Ovary (tissue), 7 donors: ENCODE measurements at regions not wholly inside any gene's neighbourhood (a gene's known extent, or its start where the extent isn't known, plus 50 kb on each side); places are given as distances from the start of the nearest gene placed in this dataset.

Experiments
- DNase-seq, 5 donors: peaks; one replicate each; pipeline ENCODE4 v3.0.0-alpha.2; 2019 to 2020
- H3K27ac ChIP-seq, 2 donors: fragments of 200-600 bp; one replicate each; pipeline versions ENCODE4 v1.5.1 to v1.8.0; 2019 to 2022
- H3K27me3 ChIP-seq: fragments of 200-600 bp; one replicate; pipeline ENCODE4 v1.8.0; 2022
- H3K36me3 ChIP-seq: fragments of 200-600 bp; sonication (generic); one replicate; pipeline ENCODE4 v1.5.1; 2019
- H3K4me1 ChIP-seq: one replicate; pipeline ENCODE4 v1.8.1; 2013; ENCODE audit warnings: mild to moderate bottlenecking, moderate library complexity; ENCODE audit not compliant: insufficient read depth
- H3K4me3 ChIP-seq: fragments of 200-600 bp; sonication (generic); one replicate; pipeline ENCODE4 v1.5.1; 2017
- H3K9me3 ChIP-seq, 2 donors: fragments of 200-600 bp in 1 of 2; sonication (generic) in 1 of 2; one replicate each; pipeline versions ENCODE4 v1.5.1 to v1.8.1; 2013 to 2019; ENCODE audit warnings: mild to moderate bottlenecking in 1 of 2, moderate library complexity in 1 of 2
- EP300 ChIP-seq: sonication (generic); formaldehyde crosslinking; IDR thresholded peaks from one replicate; pipeline ENCODE4 v1.6.1; 2017; ENCODE audit warnings: antibody characterized with exemption
- POLR2A ChIP-seq: fragments of 450-650 bp; IDR thresholded peaks from one replicate; pipeline ENCODE4 v1.6.1; 2017; ENCODE audit warnings: antibody characterized with exemption, mild to moderate bottlenecking, moderate library complexity
- WGBS, 3 donors: extraction: QIAGEN DNeasy Blood & Tissue Kit in 1 of 3; methylation state at CpG; one replicate each; pipeline versions ENCODE4 v1.1.5 to v1.1.7; 2013 to 2017; 5-methylcytosine and 5-hydroxymethylcytosine counted together
- intact Hi-C, 4 donors: fragments of 100-400 bp; cut with DNase I; formaldehyde crosslinking; loops; one replicate each; pipeline versions ENCODE4 v1.11.0 to v1.15.1; 2022 to 2023
- TF ChIP-seq, protein P1 (sequence below), 3 donors: fragments of 450-650 bp in 2 of 3; fragments of 200-600 bp in 1 of 3; IDR thresholded peaks; one replicate each; pipeline versions ENCODE4 v1.5.1 to v1.8.0; 2016 to 2022; ENCODE audit warnings: antibody characterized with exemption in 3 of 3, mild to moderate bottlenecking in 1 of 3
- donor health status: DM: no; HTN: no; CAD: no; lungs with moderate emphysema.
- donor health status: DM: no; HTN: no; CAD: no.
- donor health status: Bipolar disorder and iron deficiency.
- donor health status: DM: no; HTN: no; CAD: no.
- donor health status: DM: yes; HTN: yes; CAD: no.

DNA sequence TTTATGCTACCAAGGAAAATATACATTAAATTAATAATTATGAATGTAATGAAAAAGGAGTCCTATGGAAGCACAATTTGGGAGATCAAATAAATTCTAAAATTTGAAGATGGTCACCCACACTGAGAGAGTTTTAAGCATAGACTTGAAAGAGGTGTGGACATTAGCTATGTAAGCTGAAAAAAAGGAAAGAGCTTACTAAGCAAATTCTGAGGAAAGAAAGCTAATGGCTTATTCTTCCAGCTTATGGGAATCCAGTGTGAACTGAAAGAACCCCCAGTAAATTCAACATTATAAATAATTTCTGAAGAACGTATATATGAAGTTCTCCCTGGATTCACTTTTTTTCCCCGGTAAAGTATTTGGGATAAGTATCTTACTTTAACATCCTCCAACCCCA, 78.2 kb upstream of the GUCY1A1 start:
- no peak for DNase-seq
- WGBS, 3 donors: 94 to 96% (median 95%) methylated on average over 2 of the region's 2 CpGs
- no peaks in the 10 kb centered on the region for H3K27me3 ChIP-seq
- H3K36me3 ChIP-seq: no peaks in the 10 kb centered on the region
- no peaks in the 10 kb centered on the region for H3K4me1 ChIP-seq
- TF ChIP-seq, protein P1, sequence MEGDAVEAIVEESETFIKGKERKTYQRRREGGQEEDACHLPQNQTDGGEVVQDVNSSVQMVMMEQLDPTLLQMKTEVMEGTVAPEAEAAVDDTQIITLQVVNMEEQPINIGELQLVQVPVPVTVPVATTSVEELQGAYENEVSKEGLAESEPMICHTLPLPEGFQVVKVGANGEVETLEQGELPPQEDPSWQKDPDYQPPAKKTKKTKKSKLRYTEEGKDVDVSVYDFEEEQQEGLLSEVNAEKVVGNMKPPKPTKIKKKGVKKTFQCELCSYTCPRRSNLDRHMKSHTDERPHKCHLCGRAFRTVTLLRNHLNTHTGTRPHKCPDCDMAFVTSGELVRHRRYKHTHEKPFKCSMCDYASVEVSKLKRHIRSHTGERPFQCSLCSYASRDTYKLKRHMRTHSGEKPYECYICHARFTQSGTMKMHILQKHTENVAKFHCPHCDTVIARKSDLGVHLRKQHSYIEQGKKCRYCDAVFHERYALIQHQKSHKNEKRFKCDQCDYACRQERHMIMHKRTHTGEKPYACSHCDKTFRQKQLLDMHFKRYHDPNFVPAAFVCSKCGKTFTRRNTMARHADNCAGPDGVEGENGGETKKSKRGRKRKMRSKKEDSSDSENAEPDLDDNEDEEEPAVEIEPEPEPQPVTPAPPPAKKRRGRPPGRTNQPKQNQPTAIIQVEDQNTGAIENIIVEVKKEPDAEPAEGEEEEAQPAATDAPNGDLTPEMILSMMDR (IDR thresholded peaks at IDR 0.05): no peak
- TF ChIP-seq EP300 (no peak), POLR2A (no peak)
- no peak overlapping the region for H3K27ac ChIP-seq
- H3K9me3 ChIP-seq: no peaks in the 10 kb centered on the region
- intact Hi-C loops: no loop called here
- no peak overlapping the region for H3K4me3 ChIP-seq

DNA sequence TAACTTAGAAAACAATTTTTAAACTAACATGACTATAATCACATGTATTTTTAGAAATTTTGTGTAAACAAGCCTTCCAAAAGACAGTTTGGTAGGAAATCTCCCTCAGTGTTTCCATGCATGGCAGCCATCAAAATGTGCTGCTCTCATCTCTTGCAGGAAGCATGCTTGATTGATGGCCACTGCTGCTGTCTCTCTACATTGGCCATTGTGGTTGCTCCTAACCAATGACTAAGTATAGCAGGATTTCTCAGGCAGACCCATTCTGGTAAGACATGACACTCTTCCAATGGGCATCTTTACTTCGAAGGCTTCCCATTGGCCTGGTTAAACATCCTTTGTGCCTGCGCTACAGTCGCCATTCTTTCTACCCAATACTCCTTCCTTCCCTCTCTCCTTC, 78.9 kb upstream of the GUCY1A1 start:
- Histone ChIP-seq H3K9me3 (no peaks in the 10 kb centered on the region), H3K4me3 (no peak overlapping the region), H3K27ac (no peak overlapping the region), H3K27me3 (no peaks in the 10 kb centered on the region), H3K4me1 (no peaks in the 10 kb centered on the region), H3K36me3 (no peaks in the 10 kb centered on the region)
- no peak for DNase-seq
- WGBS, 3 donors: 95 to 99% (median 97%) methylated on average over 3 of the region's 3 CpGs
- intact Hi-C loops: no loop called here
- TF ChIP-seq POLR2A (no peak), EP300 (no peak)
- TF ChIP-seq, protein P1 (IDR thresholded peaks at IDR 0.05): no peak

DNA sequence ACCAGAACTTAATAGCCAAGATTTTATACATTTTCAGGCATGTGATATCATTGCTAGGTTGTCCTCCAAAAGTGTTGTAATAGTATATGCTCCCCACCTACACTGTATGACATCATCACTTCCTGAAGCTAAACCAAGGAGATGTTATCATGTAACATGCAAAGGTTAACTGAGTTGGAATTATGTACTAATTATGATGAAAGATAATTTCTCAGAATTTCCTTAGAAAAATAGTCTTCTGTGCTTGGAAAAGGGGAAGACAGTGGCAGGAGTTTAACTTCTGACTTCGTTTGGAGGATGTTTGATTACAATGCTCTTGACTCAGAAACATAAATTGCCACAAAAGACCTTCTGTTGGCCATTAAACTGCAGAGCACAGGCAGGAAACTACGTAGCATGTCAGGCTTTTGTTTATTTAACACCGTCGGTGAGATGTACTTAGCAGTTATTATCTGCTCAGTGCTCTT, 83.6 kb upstream of the GUCY1A1 start:
- Histone ChIP-seq H3K4me3 (no peak overlapping the region), H3K9me3 (no peaks in the 10 kb centered on the region), H3K4me1 (no peaks in the 10 kb centered on the region), H3K27ac (no peak overlapping the region), H3K27me3 (no peaks in the 10 kb centered on the region), H3K36me3 (no peaks in the 10 kb centered on the region)
- intact Hi-C loops: no loop called here
- TF ChIP-seq EP300: no peak
- TF ChIP-seq POLR2A: no peak
- TF ChIP-seq, protein P1 (IDR thresholded peaks at IDR 0.05): no peak
- 38 to 55% (median 44%) methylated on average over 4 of the region's 4 CpGs for WGBS, 3 donors
- no peak for DNase-seq

DNA sequence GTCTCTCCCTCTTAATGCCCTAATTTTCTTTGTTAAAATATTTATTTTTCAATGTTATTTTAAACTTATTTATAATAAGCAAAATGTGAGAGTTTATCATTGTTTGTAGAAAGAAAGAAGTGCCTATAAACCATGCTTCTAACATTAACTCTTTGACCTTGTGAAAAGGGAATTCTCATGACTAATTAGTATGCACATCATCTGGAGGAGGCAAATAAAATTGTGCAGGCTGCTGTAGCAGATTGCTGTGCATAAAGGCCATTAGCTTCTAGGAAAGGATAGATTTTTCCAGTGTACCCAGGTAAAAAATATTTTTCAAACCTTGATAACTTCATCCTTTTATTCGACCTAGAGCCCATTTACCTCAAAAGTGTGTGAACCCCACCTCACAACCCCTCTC, 84.6 kb upstream of the GUCY1A1 start:
- Histone ChIP-seq H3K9me3 (no peaks in the 10 kb centered on the region), H3K4me1 (no peaks in the 10 kb centered on the region), H3K27me3 (no peaks in the 10 kb centered on the region), H3K36me3 (no peaks in the 10 kb centered on the region), H3K27ac (no peak overlapping the region), H3K4me3 (no peak overlapping the region)
- intact Hi-C loops: no loop called here
- WGBS, 3 donors: 64 to 83% (median 79%) methylated on average over 1 of the region's 1 CpG
- DNase-seq: no peak
- no peak for TF ChIP-seq POLR2A
- TF ChIP-seq, protein P1 (IDR thresholded peaks at IDR 0.05): no peak
- no peak for TF ChIP-seq EP300
